ENCODE measurements at regions not wholly inside any gene's neighbourhood (a gene's known extent, or its start where the extent isn't known, plus 50 kb on each side); places are given as distances from the start of the nearest gene placed in this dataset.

DNA sequence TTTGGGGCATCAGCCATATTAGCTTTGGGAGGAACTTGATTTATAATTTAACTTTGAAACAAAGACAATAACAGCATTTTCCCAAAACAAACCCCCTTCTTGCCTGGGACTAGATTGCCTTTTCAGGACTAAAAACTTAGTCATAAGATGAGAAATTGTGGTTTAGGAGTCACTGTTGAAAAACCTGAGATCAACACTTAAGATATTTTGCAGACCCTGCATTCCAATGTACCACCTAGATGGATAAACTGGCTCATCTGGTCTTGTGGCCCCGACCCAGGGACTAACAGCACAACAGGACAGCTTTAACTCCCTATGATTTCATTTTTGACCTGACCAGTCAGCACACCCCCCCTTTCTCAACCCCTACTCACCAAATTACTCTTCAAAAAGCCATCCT lies 1165.4 kb downstream of the XPNPEP1 start:
- no peak for TF ChIP-seq EGR1 (IDR thresholded peaks at IDR 0.05; ENCODE audit: low read depth)
- no peak for TF ChIP-seq MAX (IDR thresholded peaks at IDR 0.05)
- no peak for TF ChIP-seq EZH2phosphoT487 (IDR thresholded peaks at IDR 0.05; ENCODE audit: borderline replicate concordance)
- TF ChIP-seq, protein P1, sequence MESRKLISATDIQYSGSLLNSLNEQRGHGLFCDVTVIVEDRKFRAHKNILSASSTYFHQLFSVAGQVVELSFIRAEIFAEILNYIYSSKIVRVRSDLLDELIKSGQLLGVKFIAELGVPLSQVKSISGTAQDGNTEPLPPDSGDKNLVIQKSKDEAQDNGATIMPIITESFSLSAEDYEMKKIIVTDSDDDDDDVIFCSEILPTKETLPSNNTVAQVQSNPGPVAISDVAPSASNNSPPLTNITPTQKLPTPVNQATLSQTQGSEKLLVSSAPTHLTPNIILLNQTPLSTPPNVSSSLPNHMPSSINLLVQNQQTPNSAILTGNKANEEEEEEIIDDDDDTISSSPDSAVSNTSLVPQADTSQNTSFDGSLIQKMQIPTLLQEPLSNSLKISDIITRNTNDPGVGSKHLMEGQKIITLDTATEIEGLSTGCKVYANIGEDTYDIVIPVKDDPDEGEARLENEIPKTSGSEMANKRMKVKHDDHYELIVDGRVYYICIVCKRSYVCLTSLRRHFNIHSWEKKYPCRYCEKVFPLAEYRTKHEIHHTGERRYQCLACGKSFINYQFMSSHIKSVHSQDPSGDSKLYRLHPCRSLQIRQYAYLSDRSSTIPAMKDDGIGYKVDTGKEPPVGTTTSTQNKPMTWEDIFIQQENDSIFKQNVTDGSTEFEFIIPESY (IDR thresholded peaks at IDR 0.05; ENCODE audit: extremely low read depth, insufficient replicate concordance, low read length): no peak
- TF ChIP-seq YY1 (IDR thresholded peaks at IDR 0.05; ENCODE audit: extremely low read depth, insufficient replicate concordance, low read depth, low read length): no peak
- no peak for TF ChIP-seq EZH2 (IDR thresholded peaks at IDR 0.05)
- TF ChIP-seq FOSL1 (IDR thresholded peaks at IDR 0.05; ENCODE audit: low read depth): no peak
- TF ChIP-seq CEBPB (IDR thresholded peaks at IDR 0.05; ENCODE audit: low read depth): no peak
- no peak for TF ChIP-seq REST (IDR thresholded peaks at IDR 0.05; ENCODE audit: low read depth)
- TF ChIP-seq POLR2A (IDR thresholded peaks at IDR 0.05; ENCODE audit: borderline replicate concordance, extremely low read depth, insufficient read depth, insufficient read length): no peak
- no peak for TF ChIP-seq TCF7L2 (IDR thresholded peaks at IDR 0.05; ENCODE audit: borderline replicate concordance, extremely low read depth, insufficient read depth, insufficient read length)
- no peak for TF ChIP-seq ELF1 (IDR thresholded peaks at IDR 0.05; ENCODE audit: borderline replicate concordance, low read depth)
- Histone ChIP-seq H3K9ac (ENCODE audit: low read length) (no peak overlapping the region), H3K36me3 (ENCODE audit: control insufficient read depth in 1 of 2, insufficient read depth in 2 of 2, low read length in 2 of 2) (no peaks in the 10 kb centered on the region; a peak in 1 of 4 replicates), H3K9me2 (ENCODE audit: insufficient read depth) (no peaks in the 10 kb centered on the region), H4K20me1 (ENCODE audit: insufficient read depth) (no peaks in the 10 kb centered on the region), H3K27me3 (ENCODE audit: insufficient read depth, low read length) (no peaks in the 10 kb centered on the region), H3K9me3 (ENCODE audit: control insufficient read depth in 1 of 2, insufficient read depth in 1 of 2, low read depth in 1 of 2, low read length in 2 of 2) (peaks cover 39 to 49% of the 10 kb centered on the region in 2 experiments; a peak in 2 of 4 replicates), H3K4me1 (ENCODE audit: control insufficient read depth in 1 of 2, insufficient read depth in 2 of 2, low read length in 2 of 2) (no peaks in the 10 kb centered on the region), H3K27ac (ENCODE audit: low read depth, low read length) (no peak overlapping the region), H3K4me2 (ENCODE audit: low read length) (no peak overlapping the region), H3K79me2 (ENCODE audit: insufficient read depth, low read length) (no peaks in the 10 kb centered on the region), H2AFZ (ENCODE audit: low read depth, low read length, poor library complexity, severe bottlenecking) (no peak overlapping the region), H3K4me3 (replicated peaks in 1 of 2; ENCODE audit: low read depth in 1 of 2, low read length in 2 of 2) (no peak overlapping the region)
- no TSS peak for BruUV-seq (replicated peaks)
- DNase-seq (ENCODE audit: low read depth, low spot score): no peak
- intact Hi-C loops (cut with micrococcal nuclease): no loop called here
- no peak for ATAC-seq
- CTCF ChIA-PET: no interaction called here
- POLR2A ChIA-PET: no interaction called here
- RAD21 ChIA-PET (ENCODE audit: low non-redundant PET in 1 of 2, low total read pairs in 2 of 2, uncharacterized antibody in 2 of 2, unreplicated experiment in 2 of 2): no interaction called here

All from HCT116 (cell line).